Activated CD8-positive, alpha-beta T cell treated with anti-CD3 and anti-CD28 coated beads for 36 hours (primary cell): ENCODE measurements at regions not wholly inside any gene's neighbourhood (a gene's known extent, or its start where the extent isn't known, plus 50 kb on each side); places are given as distances from the start of the nearest gene placed in this dataset.

ENCODE experiments used
- ATAC-seq: fragments of 200-7000 bp; cut with Tn5 transposase; one replicate; pipeline ENCODE4 v1.10.0; 2021; ENCODE audit warnings: mild to moderate bottlenecking, moderate library complexity
- CTCF ChIA-PET: fragments of 350-600 bp; sonication (Branson Sonifier 250); formaldehyde crosslinking; loops from one replicate; lab custom pipeline; 2021; ENCODE audit warnings: antibody characterized with exemption; lab: Charles Lee
- POLR2A ChIA-PET: fragments of 350-600 bp; sonication (Branson Sonifier 250); formaldehyde crosslinking; loops from one replicate; lab custom pipeline; 2021; ENCODE audit warnings: antibody characterized with exemption; lab: Charles Lee
- DNase-seq: peaks from one replicate; pipeline ENCODE4 v3.0.0-alpha.2; 2020
- H3K27ac Mint-ChIP-seq: one replicate; pipeline ENCODE4 v1.8.0; 2021; ENCODE audit warnings: mild to moderate bottlenecking, mixed read lengths
- H3K27me3 Mint-ChIP-seq: one replicate; pipeline ENCODE4 v1.8.0; 2021; ENCODE audit warnings: mixed read lengths
- H3K36me3 Mint-ChIP-seq: one replicate; pipeline ENCODE4 v1.8.0; 2021; ENCODE audit warnings: low read depth, mixed read lengths
- H3K4me1 Mint-ChIP-seq: one replicate; pipeline ENCODE4 v1.8.0; 2021; ENCODE audit warnings: low read depth, mixed read lengths
- H3K4me3 Mint-ChIP-seq: one replicate; pipeline ENCODE4 v1.8.0; 2021; ENCODE audit warnings: mild to moderate bottlenecking, moderate library complexity, mixed read lengths
- H3K9me3 Mint-ChIP-seq: one replicate; pipeline ENCODE4 v1.8.0; 2021; ENCODE audit warnings: mixed read lengths
- intact Hi-C: fragments of 100-400 bp; cut with micrococcal nuclease; formaldehyde crosslinking; loops from one replicate; pipeline ENCODE4 v1.10.0; 2022
- TF ChIP-seq, protein P1 (sequence below): fragments of 200-600 bp; IDR thresholded peaks from one replicate; pipeline ENCODE4 v1.8.0; 2022; ENCODE audit warnings: antibody characterized with exemption, mild to moderate bottlenecking

DNA sequence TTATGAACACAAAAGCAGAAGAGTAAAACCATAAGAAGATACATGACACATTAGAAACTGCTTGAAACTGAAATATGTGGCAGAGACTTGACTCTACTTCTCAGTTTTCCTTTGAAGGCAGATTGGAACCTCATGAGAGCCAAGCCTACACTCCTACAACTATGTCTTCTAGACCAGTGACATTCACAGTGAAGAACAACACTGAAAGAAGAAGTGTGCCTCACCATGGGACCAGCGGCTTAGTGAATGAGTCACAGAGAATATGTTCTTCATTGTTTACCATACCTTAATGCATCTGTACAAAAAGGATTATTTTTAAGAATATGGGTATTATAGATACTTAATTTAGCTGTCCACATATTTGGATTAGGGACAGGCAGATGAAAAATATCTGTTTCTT is 248.3 kb downstream of the CDC14C start:
- POLR2A ChIA-PET = no interaction called here
- H3K27ac Mint-ChIP-seq = no peak overlapping the region
- ATAC-seq = no peak

DNA sequence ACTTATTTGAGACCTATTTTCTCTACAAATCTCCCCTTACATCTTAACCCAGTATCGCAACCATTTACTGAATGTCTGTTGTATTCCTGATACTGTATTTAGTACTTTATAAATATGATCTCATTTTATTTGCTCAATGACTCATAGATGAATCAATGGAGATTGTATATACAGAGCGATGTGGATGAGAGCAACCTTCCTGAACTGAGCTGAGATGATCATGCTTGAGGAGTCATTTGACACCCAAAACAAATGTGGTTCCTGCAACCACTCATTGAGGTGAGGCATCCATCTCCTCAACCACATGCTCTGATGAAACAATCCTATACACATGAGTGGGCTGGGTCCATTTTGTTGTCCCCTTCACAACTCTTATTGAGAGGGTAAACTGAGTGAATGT is 250.0 kb downstream of the CDC14C start:
- POLR2A ChIA-PET = no interaction called here
- ATAC-seq = no peak
- no peaks in the 10 kb centered on the region for H3K36me3 Mint-ChIP-seq
- no peaks in the 10 kb centered on the region for H3K4me1 Mint-ChIP-seq
- H3K4me3 Mint-ChIP-seq = no peak overlapping the region
- intact Hi-C loops = no loop called here
- no peaks in the 10 kb centered on the region for H3K27me3 Mint-ChIP-seq
- CTCF ChIA-PET = no interaction called here
- no peak for DNase-seq
- H3K9me3 Mint-ChIP-seq = peaks cover 7% of the 10 kb centered on the region
- TF ChIP-seq, protein P1, sequence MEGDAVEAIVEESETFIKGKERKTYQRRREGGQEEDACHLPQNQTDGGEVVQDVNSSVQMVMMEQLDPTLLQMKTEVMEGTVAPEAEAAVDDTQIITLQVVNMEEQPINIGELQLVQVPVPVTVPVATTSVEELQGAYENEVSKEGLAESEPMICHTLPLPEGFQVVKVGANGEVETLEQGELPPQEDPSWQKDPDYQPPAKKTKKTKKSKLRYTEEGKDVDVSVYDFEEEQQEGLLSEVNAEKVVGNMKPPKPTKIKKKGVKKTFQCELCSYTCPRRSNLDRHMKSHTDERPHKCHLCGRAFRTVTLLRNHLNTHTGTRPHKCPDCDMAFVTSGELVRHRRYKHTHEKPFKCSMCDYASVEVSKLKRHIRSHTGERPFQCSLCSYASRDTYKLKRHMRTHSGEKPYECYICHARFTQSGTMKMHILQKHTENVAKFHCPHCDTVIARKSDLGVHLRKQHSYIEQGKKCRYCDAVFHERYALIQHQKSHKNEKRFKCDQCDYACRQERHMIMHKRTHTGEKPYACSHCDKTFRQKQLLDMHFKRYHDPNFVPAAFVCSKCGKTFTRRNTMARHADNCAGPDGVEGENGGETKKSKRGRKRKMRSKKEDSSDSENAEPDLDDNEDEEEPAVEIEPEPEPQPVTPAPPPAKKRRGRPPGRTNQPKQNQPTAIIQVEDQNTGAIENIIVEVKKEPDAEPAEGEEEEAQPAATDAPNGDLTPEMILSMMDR = no peak
- no peak overlapping the region for H3K27ac Mint-ChIP-seq

More for the DNA sequence above, 248.3 kb downstream of the CDC14C start:
- no peaks in the 10 kb centered on the region for H3K27me3 Mint-ChIP-seq
- DNase-seq = no peak
- H3K9me3 Mint-ChIP-seq = peaks cover 7% of the 10 kb centered on the region
- intact Hi-C loops = no loop called here
- no peak overlapping the region for H3K4me3 Mint-ChIP-seq
- H3K4me1 Mint-ChIP-seq = no peaks in the 10 kb centered on the region
- CTCF ChIA-PET = no interaction called here
- H3K36me3 Mint-ChIP-seq = no peaks in the 10 kb centered on the region
- TF ChIP-seq, protein P1 = no peak

DNA sequence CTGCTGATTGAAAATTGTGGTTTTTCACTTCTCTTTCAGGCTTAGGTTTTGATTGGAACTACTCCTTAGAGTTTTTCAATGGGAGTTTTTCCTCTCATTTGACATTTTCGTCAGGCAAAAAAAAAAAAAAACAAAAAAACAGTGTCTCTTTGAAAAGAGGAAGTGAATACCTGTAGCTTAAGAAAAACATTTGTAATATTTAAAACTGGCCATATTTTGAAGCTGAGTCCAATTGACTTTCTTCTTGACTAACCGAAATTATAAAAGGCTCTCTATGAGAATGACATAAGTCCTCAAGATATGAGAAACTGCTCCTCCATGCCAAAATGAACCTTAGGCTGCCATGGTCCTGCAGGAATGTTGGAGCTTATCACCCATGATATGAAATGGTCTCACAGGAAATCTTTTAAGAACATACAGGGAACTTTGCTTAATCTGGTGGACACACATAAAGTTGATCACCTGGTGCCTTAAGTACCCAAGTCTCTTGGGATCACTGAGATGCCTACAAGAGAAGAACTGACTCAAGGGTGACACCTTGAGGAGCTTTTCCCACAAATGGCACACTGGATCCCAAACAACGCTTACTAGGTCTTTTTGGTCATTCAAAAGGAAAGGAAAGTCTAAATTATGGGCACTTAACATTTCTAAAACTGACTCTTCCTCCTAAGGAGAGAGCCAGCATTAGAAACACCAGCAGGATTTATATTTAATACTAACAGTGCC is 263.4 kb downstream of the CDC14C start:
- intact Hi-C loops = loop anchor here (10.0 kb wide), 1 partner anchor 203 kb away; no protein-coding TSS in a partner anchor
- Mint-ChIP-seq H3K36me3 (no peaks in the 10 kb centered on the region), H3K9me3 (peaks cover 3% of the 10 kb centered on the region), H3K4me1 (no peaks in the 10 kb centered on the region), H3K27me3 (no peaks in the 10 kb centered on the region), H3K4me3 (no peak overlapping the region), H3K27ac (no peak overlapping the region)
- TF ChIP-seq, protein P1 = no peak
- no peak for DNase-seq
- POLR2A ChIA-PET = no interaction called here
- CTCF ChIA-PET = no interaction called here
- ATAC-seq = no peak

DNA sequence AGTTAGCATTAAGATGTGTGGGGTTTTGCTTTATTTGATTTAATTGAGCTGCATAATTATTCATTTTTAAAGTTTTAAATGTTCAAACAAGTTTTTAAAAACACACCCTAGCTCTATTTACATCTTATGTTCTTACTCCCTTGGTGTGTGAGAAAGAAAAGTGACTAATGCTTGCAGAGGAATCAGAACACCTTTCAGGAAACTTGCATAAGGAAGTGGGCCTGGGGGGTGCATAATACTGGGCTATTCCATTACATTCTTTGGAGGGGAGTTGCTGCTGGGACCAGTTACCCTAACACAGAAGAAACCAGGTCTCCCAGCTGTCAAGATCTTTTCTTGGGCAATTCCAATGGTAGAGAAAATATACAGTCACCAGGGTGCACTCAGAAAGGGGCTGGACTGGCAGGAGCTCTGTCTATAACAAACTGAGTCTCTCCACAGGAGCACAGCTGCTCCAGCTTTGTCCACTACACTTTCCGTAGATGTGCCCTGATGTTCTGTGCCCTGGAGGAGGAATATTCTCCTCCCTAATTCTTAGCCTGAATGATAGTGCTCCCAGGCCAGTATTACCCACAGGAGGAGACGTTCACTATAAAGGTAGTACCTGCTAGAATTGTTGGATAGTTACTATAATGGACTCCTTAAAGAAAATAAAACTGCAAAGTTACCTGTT is 304.2 kb downstream of the CDC14C start:
- Mint-ChIP-seq H3K4me1 (no peaks in the 10 kb centered on the region), H3K9me3 (no peaks in the 10 kb centered on the region), H3K27me3 (no peaks in the 10 kb centered on the region), H3K36me3 (no peaks in the 10 kb centered on the region), H3K27ac (no peak overlapping the region), H3K4me3 (no peak overlapping the region)
- intact Hi-C loops = no loop called here
- CTCF ChIA-PET = no interaction called here
- TF ChIP-seq, protein P1 = no peak
- no peak for DNase-seq
- ATAC-seq = no peak
- POLR2A ChIA-PET = no interaction called here

DNA sequence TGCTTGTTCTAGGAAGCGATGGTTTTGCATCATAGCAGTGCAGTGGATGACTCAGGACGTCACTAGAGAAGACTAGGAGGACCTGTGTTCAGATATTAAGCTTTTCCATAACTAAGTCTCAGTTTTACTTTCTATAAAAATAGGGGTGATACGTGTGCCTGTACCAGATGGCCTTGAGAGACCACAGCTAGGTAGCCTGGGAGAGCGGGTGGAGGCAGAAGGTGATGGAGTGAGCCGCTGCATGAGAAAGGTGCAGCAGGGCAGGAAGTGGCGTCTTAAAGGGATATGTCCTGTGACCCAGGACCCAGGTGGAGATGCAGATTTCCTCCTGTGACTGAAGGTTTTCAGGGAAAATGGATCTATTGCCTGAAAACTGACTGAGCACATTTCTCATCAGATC is 304.9 kb downstream of the CDC14C start:
- intact Hi-C loops = no loop called here
- no peaks in the 10 kb centered on the region for H3K36me3 Mint-ChIP-seq
- DNase-seq (no peak), ATAC-seq (no peak)
- TF ChIP-seq, protein P1 = no peak
- ChIA-PET POLR2A (no interaction called here), CTCF (no interaction called here)
- H3K4me1 Mint-ChIP-seq = no peaks in the 10 kb centered on the region
- no peak overlapping the region for H3K27ac Mint-ChIP-seq
- no peaks in the 10 kb centered on the region for H3K9me3 Mint-ChIP-seq
- no peaks in the 10 kb centered on the region for H3K27me3 Mint-ChIP-seq
- H3K4me3 Mint-ChIP-seq = no peak overlapping the region
